Panc1 (cell line): ENCODE measurements at regions not wholly inside any gene's neighbourhood (a gene's known extent, or its start where the extent isn't known, plus 50 kb on each side); places are given as distances from the start of the nearest gene placed in this dataset.

Source experiments
- POLR2AphosphoS5 ChIP-seq: IDR thresholded peaks from 2 replicates; pipeline ENCODE4 v1.6.1; 2012; ENCODE audit warnings: mild to moderate bottlenecking, low read depth, low read length, moderate library complexity
- REST ChIP-seq, 2 experiments: IDR thresholded peaks; 2 replicates each; pipeline ENCODE4 v1.6.1; 2011 to 2012; ENCODE audit warnings: low read depth in 2 of 2, control low read depth in 1 of 2, low read length in 1 of 2, mild to moderate bottlenecking in 1 of 2, moderate library complexity in 1 of 2; ENCODE audit not compliant: insufficient read depth in 1 of 2
- SIN3A ChIP-seq: IDR thresholded peaks from 2 replicates; pipeline ENCODE4 v1.6.1; 2012; ENCODE audit warnings: low read depth, mild to moderate bottlenecking, low read length, moderate library complexity, borderline replicate concordance; ENCODE audit not compliant: insufficient read depth
- TCF7L2 ChIP-seq: IDR thresholded peaks from 2 replicates; pipeline ENCODE4 v1.6.1; 2011; ENCODE audit warnings: mild to moderate bottlenecking, low read depth, low read length, inconsistent platforms
- TF ChIP-seq, protein P1 (sequence below): fragments of 450-650 bp; IDR thresholded peaks from 2 replicates; pipeline ENCODE4 v1.5.1; 2017; ENCODE audit warnings: mild to moderate bottlenecking

DNA sequence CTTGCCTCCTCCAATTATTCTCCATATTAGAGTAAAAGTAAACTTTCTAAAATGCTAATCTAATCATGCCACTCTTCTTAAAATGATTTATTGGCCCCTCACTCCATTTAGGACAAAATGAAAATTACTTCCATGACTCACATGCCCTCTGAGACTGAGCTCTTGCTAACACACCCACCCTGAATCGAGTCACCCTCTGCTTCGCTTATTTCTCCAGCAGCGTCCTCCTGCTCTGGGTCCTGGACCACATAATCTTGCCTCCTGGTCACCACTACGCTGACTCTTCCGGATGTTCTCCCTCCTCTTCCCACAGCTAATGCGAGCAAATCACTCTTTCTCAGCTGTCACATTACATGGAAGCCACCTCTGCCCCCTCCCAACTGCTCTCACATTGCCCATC, 384.0 kb upstream of the FZD8 start:
- TF ChIP-seq, protein P1, sequence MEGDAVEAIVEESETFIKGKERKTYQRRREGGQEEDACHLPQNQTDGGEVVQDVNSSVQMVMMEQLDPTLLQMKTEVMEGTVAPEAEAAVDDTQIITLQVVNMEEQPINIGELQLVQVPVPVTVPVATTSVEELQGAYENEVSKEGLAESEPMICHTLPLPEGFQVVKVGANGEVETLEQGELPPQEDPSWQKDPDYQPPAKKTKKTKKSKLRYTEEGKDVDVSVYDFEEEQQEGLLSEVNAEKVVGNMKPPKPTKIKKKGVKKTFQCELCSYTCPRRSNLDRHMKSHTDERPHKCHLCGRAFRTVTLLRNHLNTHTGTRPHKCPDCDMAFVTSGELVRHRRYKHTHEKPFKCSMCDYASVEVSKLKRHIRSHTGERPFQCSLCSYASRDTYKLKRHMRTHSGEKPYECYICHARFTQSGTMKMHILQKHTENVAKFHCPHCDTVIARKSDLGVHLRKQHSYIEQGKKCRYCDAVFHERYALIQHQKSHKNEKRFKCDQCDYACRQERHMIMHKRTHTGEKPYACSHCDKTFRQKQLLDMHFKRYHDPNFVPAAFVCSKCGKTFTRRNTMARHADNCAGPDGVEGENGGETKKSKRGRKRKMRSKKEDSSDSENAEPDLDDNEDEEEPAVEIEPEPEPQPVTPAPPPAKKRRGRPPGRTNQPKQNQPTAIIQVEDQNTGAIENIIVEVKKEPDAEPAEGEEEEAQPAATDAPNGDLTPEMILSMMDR: no peak
- TF ChIP-seq SIN3A (no peak), REST (IDR thresholded peaks at IDR 0.05; ENCODE audit: insufficient read depth in 1 of 2, low read depth in 2 of 2, low read length in 1 of 2) (no peak), POLR2AphosphoS5 (no peak), TCF7L2 (no peak)
